Testis (tissue), 2 donors: ENCODE measurements at regions not wholly inside any gene's neighbourhood (a gene's known extent, or its start where the extent isn't known, plus 50 kb on each side); places are given as distances from the start of the nearest gene placed in this dataset.

Experiments
- CTCF ChIP-seq, 3 experiments: fragments of 450-650 bp in 2 of 3; fragments of 200-600 bp in 1 of 3; sonication (generic) in 1 of 3; IDR thresholded peaks; one replicate each; pipeline ENCODE4 v1.5.1; 2016 to 2019; ENCODE audit warnings: antibody characterized with exemption in 3 of 3, mild to moderate bottlenecking in 2 of 3, moderate library complexity in 1 of 3
- POLR2A ChIP-seq: fragments of 450-650 bp; IDR thresholded peaks from one replicate; pipeline ENCODE4 v1.6.1; 2017; ENCODE audit warnings: antibody characterized with exemption, mild to moderate bottlenecking, moderate library complexity

GRCh38 chr12:30816742-30817465, 62.2 kb upstream of the CAPRIN2 start:
- TF ChIP-seq CTCF (IDR thresholded peaks at IDR 0.05) (no peak), POLR2A (no peak)
